ENCODE measurements at regions not wholly inside any gene's neighbourhood (a gene's known extent, or its start where the extent isn't known, plus 50 kb on each side); places are given as distances from the start of the nearest gene placed in this dataset.

DNA sequence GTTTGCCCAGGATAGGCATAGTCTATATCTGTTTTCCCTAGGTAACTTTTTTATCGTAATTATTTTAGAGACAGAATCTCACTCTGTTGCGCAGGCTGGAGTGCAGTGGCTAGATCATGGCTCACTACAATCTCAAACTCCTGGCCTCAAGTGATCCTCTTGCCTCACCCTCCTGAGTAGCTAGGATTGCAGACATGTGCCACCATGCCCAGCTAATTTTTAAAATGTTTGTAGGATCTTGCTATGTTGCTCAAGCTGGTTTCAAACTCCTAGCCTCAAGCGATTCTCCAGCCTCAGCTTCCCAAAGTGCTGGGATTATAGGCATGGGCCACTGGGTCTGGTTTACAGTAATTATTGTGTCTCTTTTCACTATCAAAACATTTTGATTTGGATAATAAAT lies 58.6 kb upstream of the SOX13 start:
- TF ChIP-seq, protein P1, sequence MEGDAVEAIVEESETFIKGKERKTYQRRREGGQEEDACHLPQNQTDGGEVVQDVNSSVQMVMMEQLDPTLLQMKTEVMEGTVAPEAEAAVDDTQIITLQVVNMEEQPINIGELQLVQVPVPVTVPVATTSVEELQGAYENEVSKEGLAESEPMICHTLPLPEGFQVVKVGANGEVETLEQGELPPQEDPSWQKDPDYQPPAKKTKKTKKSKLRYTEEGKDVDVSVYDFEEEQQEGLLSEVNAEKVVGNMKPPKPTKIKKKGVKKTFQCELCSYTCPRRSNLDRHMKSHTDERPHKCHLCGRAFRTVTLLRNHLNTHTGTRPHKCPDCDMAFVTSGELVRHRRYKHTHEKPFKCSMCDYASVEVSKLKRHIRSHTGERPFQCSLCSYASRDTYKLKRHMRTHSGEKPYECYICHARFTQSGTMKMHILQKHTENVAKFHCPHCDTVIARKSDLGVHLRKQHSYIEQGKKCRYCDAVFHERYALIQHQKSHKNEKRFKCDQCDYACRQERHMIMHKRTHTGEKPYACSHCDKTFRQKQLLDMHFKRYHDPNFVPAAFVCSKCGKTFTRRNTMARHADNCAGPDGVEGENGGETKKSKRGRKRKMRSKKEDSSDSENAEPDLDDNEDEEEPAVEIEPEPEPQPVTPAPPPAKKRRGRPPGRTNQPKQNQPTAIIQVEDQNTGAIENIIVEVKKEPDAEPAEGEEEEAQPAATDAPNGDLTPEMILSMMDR (IDR thresholded peaks at IDR 0.05; ENCODE audit: extremely low read depth in 1 of 2, insufficient read depth in 1 of 2, low read depth in 1 of 2, low read length in 2 of 2): no peak
- TF ChIP-seq EZH2 (IDR thresholded peaks at IDR 0.05; ENCODE audit: borderline replicate concordance, low read depth, low read length, severe bottlenecking): no peak
- no peak for TF ChIP-seq POLR2AphosphoS5 (IDR thresholded peaks at IDR 0.05; ENCODE audit: insufficient read depth, low read depth, low read length)
- TF ChIP-seq, protein P2, sequence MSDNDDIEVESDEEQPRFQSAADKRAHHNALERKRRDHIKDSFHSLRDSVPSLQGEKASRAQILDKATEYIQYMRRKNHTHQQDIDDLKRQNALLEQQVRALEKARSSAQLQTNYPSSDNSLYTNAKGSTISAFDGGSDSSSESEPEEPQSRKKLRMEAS (IDR thresholded peaks at IDR 0.05; ENCODE audit: insufficient read depth, insufficient read length): no peak
- no peak for TF ChIP-seq JUN (IDR thresholded peaks at IDR 0.05; ENCODE audit: borderline replicate concordance, insufficient read depth, insufficient read length, low read depth)
- no peak for TF ChIP-seq POLR2A (IDR thresholded peaks at IDR 0.05; ENCODE audit: low read depth, low read length)
- no peak for TF ChIP-seq GATA2 (IDR thresholded peaks at IDR 0.05; ENCODE audit: insufficient read depth, insufficient read length, low read depth, low read length)
